GM23338 (cell line): ENCODE measurements at regions not wholly inside any gene's neighbourhood (a gene's known extent, or its start where the extent isn't known, plus 50 kb on each side); places are given as distances from the start of the nearest gene placed in this dataset.

Experiments used
- CREB1 ChIP-seq: fragments of 250-450 bp; sonication (Bioruptor Pico); IDR thresholded peaks from 2 replicates; pipeline ENCODE4 v1.5.0; 2020; ENCODE audit warnings: low read depth, mild to moderate bottlenecking, moderate library complexity
- CTCF ChIP-seq, 2 experiments: fragments of 200-600 bp in 1 of 2; sonication (generic) in 1 of 2; conservative IDR thresholded peaks; 2 replicates each; pipeline versions ENCODE4 v1.5.1 to v1.6.1; 2016 to 2017; ENCODE audit warnings: antibody characterized with exemption in 2 of 2, low read depth in 2 of 2, mild to moderate bottlenecking in 2 of 2, moderate library complexity in 1 of 2
- EZH2 ChIP-seq: fragments of 200-600 bp; sonication (generic); IDR thresholded peaks from one replicate; pipeline ENCODE4 v1.8.0; 2017; ENCODE audit warnings: antibody characterized with exemption, mild to moderate bottlenecking, low read depth; ENCODE audit not compliant: unreplicated experiment
- EZH2phosphoT487 ChIP-seq: fragments of 200-600 bp; sonication (generic); IDR thresholded peaks from one replicate; pipeline ENCODE4 v1.8.1; 2018; ENCODE audit warnings: antibody characterized with exemption; ENCODE audit not compliant: unreplicated experiment
- JUNB ChIP-seq: IDR thresholded peaks from one replicate; pipeline ENCODE4 v1.6.1; 2016; ENCODE audit warnings: antibody characterized with exemption; ENCODE audit not compliant: unreplicated experiment
- NANOG ChIP-seq: IDR thresholded peaks from 2 replicates; pipeline ENCODE4 v1.6.1; 2016; ENCODE audit warnings: antibody characterized with exemption, borderline replicate concordance
- POLR2AphosphoS5 ChIP-seq: IDR thresholded peaks from 2 replicates; pipeline ENCODE4 v1.6.1; 2016; ENCODE audit warnings: antibody characterized with exemption, low read depth
- STAT1 ChIP-seq: IDR thresholded peaks from one replicate; pipeline ENCODE4 v1.6.1; 2016; ENCODE audit warnings: antibody characterized with exemption; ENCODE audit not compliant: unreplicated experiment
- ZNF114 ChIP-seq: fragments of 250-450 bp; sonication (Bioruptor Pico); IDR thresholded peaks from 2 replicates; pipeline ENCODE4 v1.5.0; 2020; ENCODE audit warnings: mild to moderate bottlenecking, moderate library complexity
- ZNF331 ChIP-seq: fragments of 250-450 bp; sonication (Bioruptor Pico); IDR thresholded peaks from 2 replicates; pipeline ENCODE4 v1.5.0; 2020; ENCODE audit warnings: low read depth, mild to moderate bottlenecking, moderate library complexity
- ZNF462 ChIP-seq: fragments of 250-450 bp; sonication (Bioruptor Pico); IDR thresholded peaks from 2 replicates; pipeline ENCODE4 v1.5.0; 2020; ENCODE audit warnings: mild to moderate bottlenecking, moderate library complexity
- TF ChIP-seq, protein P1 (sequence below): IDR thresholded peaks from one replicate; pipeline ENCODE4 v1.6.1; 2018; ENCODE audit warnings: antibody characterized with exemption; ENCODE audit not compliant: unreplicated experiment
- TF ChIP-seq, protein P2 (sequence below): IDR thresholded peaks from 2 replicates; pipeline ENCODE4 v1.6.1; 2016; ENCODE audit warnings: antibody characterized with exemption

DNA sequence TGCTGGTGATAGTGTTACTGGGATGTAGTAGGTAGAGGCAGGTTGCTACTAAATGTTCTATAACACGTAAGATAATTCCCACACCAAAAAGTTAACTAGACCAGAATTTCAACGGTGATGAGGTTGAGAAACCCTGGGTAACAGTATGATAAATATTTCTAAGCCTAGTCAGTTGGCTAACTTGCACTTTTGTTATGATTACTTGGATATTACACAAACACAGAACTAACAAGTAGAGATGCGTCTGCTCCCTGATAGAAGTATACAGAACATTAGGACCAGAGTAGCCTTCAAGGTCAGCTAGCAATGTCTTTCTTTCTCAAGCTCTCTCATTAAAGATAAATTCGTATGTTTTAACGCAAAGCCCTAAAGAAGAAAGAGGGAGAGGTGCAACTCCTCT lies 86.2 kb upstream of the FZD8 start:
- TF ChIP-seq CTCF (conservative IDR thresholded peaks at IDR 0.05; ENCODE audit: low read depth in 2 of 2) (no peak), EZH2 (no peak), POLR2AphosphoS5 (no peak), STAT1 (no peak), JUNB (no peak), NANOG (no peak), EZH2phosphoT487 (no peak), ZNF331 (no peak), ZNF114 (CRISPR knock-in tag) (no peak), ZNF462 (no peak), CREB1 (no peak)
- TF ChIP-seq, protein P1, sequence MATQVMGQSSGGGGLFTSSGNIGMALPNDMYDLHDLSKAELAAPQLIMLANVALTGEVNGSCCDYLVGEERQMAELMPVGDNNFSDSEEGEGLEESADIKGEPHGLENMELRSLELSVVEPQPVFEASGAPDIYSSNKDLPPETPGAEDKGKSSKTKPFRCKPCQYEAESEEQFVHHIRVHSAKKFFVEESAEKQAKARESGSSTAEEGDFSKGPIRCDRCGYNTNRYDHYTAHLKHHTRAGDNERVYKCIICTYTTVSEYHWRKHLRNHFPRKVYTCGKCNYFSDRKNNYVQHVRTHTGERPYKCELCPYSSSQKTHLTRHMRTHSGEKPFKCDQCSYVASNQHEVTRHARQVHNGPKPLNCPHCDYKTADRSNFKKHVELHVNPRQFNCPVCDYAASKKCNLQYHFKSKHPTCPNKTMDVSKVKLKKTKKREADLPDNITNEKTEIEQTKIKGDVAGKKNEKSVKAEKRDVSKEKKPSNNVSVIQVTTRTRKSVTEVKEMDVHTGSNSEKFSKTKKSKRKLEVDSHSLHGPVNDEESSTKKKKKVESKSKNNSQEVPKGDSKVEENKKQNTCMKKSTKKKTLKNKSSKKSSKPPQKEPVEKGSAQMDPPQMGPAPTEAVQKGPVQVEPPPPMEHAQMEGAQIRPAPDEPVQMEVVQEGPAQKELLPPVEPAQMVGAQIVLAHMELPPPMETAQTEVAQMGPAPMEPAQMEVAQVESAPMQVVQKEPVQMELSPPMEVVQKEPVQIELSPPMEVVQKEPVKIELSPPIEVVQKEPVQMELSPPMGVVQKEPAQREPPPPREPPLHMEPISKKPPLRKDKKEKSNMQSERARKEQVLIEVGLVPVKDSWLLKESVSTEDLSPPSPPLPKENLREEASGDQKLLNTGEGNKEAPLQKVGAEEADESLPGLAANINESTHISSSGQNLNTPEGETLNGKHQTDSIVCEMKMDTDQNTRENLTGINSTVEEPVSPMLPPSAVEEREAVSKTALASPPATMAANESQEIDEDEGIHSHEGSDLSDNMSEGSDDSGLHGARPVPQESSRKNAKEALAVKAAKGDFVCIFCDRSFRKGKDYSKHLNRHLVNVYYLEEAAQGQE = no peak
- TF ChIP-seq, protein P2, sequence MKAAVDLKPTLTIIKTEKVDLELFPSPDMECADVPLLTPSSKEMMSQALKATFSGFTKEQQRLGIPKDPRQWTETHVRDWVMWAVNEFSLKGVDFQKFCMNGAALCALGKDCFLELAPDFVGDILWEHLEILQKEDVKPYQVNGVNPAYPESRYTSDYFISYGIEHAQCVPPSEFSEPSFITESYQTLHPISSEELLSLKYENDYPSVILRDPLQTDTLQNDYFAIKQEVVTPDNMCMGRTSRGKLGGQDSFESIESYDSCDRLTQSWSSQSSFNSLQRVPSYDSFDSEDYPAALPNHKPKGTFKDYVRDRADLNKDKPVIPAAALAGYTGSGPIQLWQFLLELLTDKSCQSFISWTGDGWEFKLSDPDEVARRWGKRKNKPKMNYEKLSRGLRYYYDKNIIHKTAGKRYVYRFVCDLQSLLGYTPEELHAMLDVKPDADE = no peak
